Neuronal stem cell (in vitro differentiated cells): ENCODE measurements at regions not wholly inside any gene's neighbourhood (a gene's known extent, or its start where the extent isn't known, plus 50 kb on each side); places are given as distances from the start of the nearest gene placed in this dataset.
"Not testable (repeated sequence)": the region's sequence is repeated elsewhere in the genome, so short reads cannot be mapped to it uniquely, and the experiment has no call there.

Experiments used
- DNase-seq: peaks from one replicate; pipeline ENCODE4 v3.0.0-alpha.2; 2013; ENCODE audit warnings: low spot score
- H2AFZ ChIP-seq: one replicate; pipeline ENCODE4 v1.6.1; 2013; ENCODE audit warnings: mild to moderate bottlenecking, low read length, inconsistent platforms
- H2AK5ac ChIP-seq: 2 replicates; pipeline ENCODE4 v1.6.1; 2013; ENCODE audit warnings: low read depth, mild to moderate bottlenecking, inconsistent platforms, low read length, moderate library complexity, mixed read lengths
- H2BK120ac ChIP-seq: 2 replicates; pipeline ENCODE4 v1.6.1; 2013; ENCODE audit warnings: low read depth, mild to moderate bottlenecking, inconsistent platforms, low read length, moderate library complexity, mixed read lengths
- H2BK12ac ChIP-seq: one replicate; pipeline ENCODE4 v1.6.1; 2013; ENCODE audit warnings: low read length, inconsistent platforms
- H2BK15ac ChIP-seq: 2 replicates; pipeline ENCODE4 v1.6.1; 2013; ENCODE audit warnings: mild to moderate bottlenecking, low read length, inconsistent platforms, mixed read lengths
- H2BK5ac ChIP-seq: one replicate; pipeline ENCODE4 v1.6.1; 2013; ENCODE audit warnings: inconsistent platforms, mild to moderate bottlenecking, low read length, moderate library complexity
- H3K14ac ChIP-seq: one replicate; pipeline ENCODE4 v1.6.1; 2013; ENCODE audit warnings: low read length, inconsistent platforms
- H3K18ac ChIP-seq: 2 replicates; pipeline ENCODE4 v1.6.1; 2013; ENCODE audit warnings: low read length, inconsistent platforms
- H3K23ac ChIP-seq: 2 replicates; pipeline ENCODE4 v1.6.1; 2013; ENCODE audit warnings: low read depth, mild to moderate bottlenecking, mixed read lengths, low read length, inconsistent platforms; ENCODE audit not compliant: poor library complexity
- H3K27ac ChIP-seq: replicated peaks from 3 replicates; pipeline ENCODE4 v1.5.1; 2013; ENCODE audit warnings: low read length, inconsistent platforms
- H3K27me3 ChIP-seq, 3 experiments: 2 replicates each; pipeline ENCODE4 v1.6.1; 2013; ENCODE audit warnings: low read length in 3 of 3, mild to moderate bottlenecking in 2 of 3, inconsistent platforms in 1 of 3, low read depth in 1 of 3, mixed read lengths in 1 of 3, moderate library complexity in 1 of 3; ENCODE audit not compliant: control insufficient read depth in 3 of 3, insufficient read depth in 3 of 3
- H3K36me3 ChIP-seq, 2 donors: replicated peaks in 1 of 2; 2 replicates each; pipeline ENCODE4 v1.6.1; 2013; ENCODE audit warnings: low read length in 2 of 2; ENCODE audit not compliant: control insufficient read depth in 2 of 2, insufficient read depth in 2 of 2
- H3K4ac ChIP-seq: 2 replicates; pipeline ENCODE4 v1.6.1; 2013; ENCODE audit warnings: inconsistent platforms, mild to moderate bottlenecking, low read length, moderate library complexity
- H3K4me1 ChIP-seq, 2 donors: 1 replicate in 1 of 2; 2 replicates in 1 of 2; pipeline ENCODE4 v1.6.1; 2013; ENCODE audit warnings: low read length in 2 of 2, low read depth in 1 of 2; ENCODE audit not compliant: control insufficient read depth in 2 of 2, insufficient read depth in 1 of 2
- H3K4me2 ChIP-seq: one replicate; pipeline ENCODE4 v1.6.1; 2013; ENCODE audit warnings: mild to moderate bottlenecking, low read length, inconsistent platforms; ENCODE audit not compliant: insufficient read depth, poor library complexity, severe bottlenecking
- H3K4me3 ChIP-seq, 2 donors: 2 replicates each; pipeline ENCODE4 v1.5.1; 2013; ENCODE audit warnings: low read length in 2 of 2, mild to moderate bottlenecking in 2 of 2, inconsistent platforms in 1 of 2, moderate library complexity in 1 of 2
- H3K79me1 ChIP-seq: one replicate; pipeline ENCODE4 v1.6.1; 2013; ENCODE audit warnings: low read depth, mild to moderate bottlenecking, inconsistent platforms, low read length, moderate library complexity
- H3K9ac ChIP-seq: one replicate; pipeline ENCODE4 v1.6.1; 2013; ENCODE audit warnings: mild to moderate bottlenecking, low read depth, low read length, inconsistent platforms; ENCODE audit not compliant: poor library complexity
- H3K9me3 ChIP-seq, 2 donors: replicated peaks in 1 of 2; 2 replicates each; pipeline versions ENCODE3 to v1.6.1; 2013; ENCODE audit warnings: low read length in 2 of 2, mild to moderate bottlenecking in 2 of 2, inconsistent platforms in 1 of 2, low read depth in 1 of 2, mixed read lengths in 1 of 2, moderate library complexity in 1 of 2; ENCODE audit not compliant: control insufficient read depth in 2 of 2, insufficient read depth in 1 of 2
- H4K8ac ChIP-seq: one replicate; pipeline ENCODE4 v1.6.1; 2013; ENCODE audit warnings: low read depth, mild to moderate bottlenecking, inconsistent platforms, low read length, moderate library complexity
- H4K91ac ChIP-seq: one replicate; pipeline ENCODE4 v1.6.1; 2013; ENCODE audit warnings: low read length, low read depth, mild to moderate bottlenecking, inconsistent platforms; ENCODE audit not compliant: poor library complexity
- WGBS, 2 donors: extraction: QIAGEN DNeasy Blood & Tissue Kit; methylation state at CpG; one replicate each; pipeline ENCODE4 v1.1.7; 2013; ENCODE audit warnings: missing lambda C conversion rate in 2 of 2, mixed read lengths in 1 of 2; ENCODE audit not compliant: insufficient read length in 2 of 2, insufficient replicate concordance in 1 of 2; ENCODE audit errors: extremely low coverage in 2 of 2; 5-methylcytosine and 5-hydroxymethylcytosine counted together

DNA sequence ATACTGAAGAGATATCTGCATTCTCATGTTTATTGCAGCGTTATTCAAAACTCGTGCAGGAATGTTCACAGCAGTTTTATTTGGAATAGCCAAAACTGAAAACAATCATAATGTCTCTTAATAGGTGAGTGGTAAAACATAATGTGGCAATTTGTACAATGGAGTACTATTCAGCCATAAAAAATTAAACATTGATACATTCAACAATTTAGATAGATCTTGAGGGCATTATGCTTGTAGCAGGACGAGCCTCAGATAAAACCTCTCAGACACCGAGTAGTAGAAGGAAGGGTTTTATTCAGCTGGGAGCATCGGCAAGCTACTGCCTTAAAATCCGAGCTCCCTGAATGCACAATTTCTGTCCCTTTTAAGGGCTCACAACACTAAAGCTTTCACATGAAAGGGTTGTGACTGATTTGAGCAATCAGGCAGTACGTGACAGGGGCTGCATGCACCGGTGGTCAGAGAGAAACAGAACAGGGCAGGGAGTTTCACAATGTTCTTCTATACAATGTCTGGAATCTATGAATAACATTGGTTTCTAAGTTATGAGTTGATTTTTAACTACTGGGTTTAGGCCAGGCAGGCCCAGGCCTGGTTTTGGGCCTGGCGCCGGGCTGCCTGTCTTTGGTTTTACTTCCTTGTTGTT lies 195.3 kb upstream of the PRSS16 start:
- not testable (repeated sequence) for H3K4me3 ChIP-seq, H2AK5ac ChIP-seq

DNA sequence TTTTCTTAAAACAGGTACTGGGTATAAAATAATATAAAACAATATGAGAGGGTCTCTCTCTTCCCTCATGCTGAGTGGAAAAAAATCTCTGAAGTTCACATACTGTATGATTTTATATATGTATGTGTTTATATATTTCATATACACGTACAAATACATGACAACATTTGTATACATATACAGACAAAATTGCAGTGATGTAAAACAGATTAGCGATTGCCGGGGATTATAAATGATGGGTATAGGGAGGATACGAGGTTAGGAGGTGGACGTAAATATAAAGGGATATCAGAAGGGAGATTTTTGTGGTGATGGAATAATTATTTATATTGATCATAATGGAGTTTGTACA lies 194.8 kb upstream of the PRSS16 start:
- Histone ChIP-seq H3K36me3 (no peaks in the 10 kb centered on the region), H2BK120ac (no peak overlapping the region), H2AK5ac (no peak overlapping the region), H2AFZ (no peak overlapping the region), H3K4ac (no peak overlapping the region), H3K9me3 (no peaks in the 10 kb centered on the region), H3K18ac (no peak overlapping the region), H3K9ac (no peak overlapping the region), H2BK5ac (no peak overlapping the region), H3K27ac (no peak overlapping the region), H3K27me3 (peaks cover 0 to 22% (median 0%) of the 10 kb centered on the region in 3 experiments), H3K4me3 (no peak overlapping the region), H3K14ac (no peak overlapping the region), H3K79me1 (no peaks in the 10 kb centered on the region), H2BK15ac (no peak overlapping the region), H3K23ac (no peak overlapping the region), H3K4me2 (no peak overlapping the region), H4K8ac (no peak overlapping the region), H2BK12ac (no peak overlapping the region), H4K91ac (no peak overlapping the region), H3K4me1 (peaks cover 0 to 3% of the 10 kb centered on the region in 2 donors)
- 99 to 100% methylated on average over 4 of the region's 5 CpGs for WGBS, 2 donors
- DNase-seq, result no peak

More for the DNA sequence above, 195.3 kb upstream of the PRSS16 start:
- DNase-seq, H4K8ac ChIP-seq, H2BK5ac ChIP-seq, H3K36me3 ChIP-seq, H3K79me1 ChIP-seq, H3K4ac ChIP-seq, H3K27ac ChIP-seq, H4K91ac ChIP-seq, H2BK12ac ChIP-seq, H3K9me3 ChIP-seq, H3K23ac ChIP-seq, H2BK120ac ChIP-seq, H3K4me1 ChIP-seq, H2AFZ ChIP-seq, H3K18ac ChIP-seq, H2BK15ac ChIP-seq, H3K14ac ChIP-seq, H3K4me2 ChIP-seq, H3K9ac ChIP-seq: not testable (repeated sequence)
- peaks cover 0 to 22% (median 0%) of the 10 kb centered on the region in 3 experiments for H3K27me3 ChIP-seq
- WGBS, 2 donors, result no CpG with 5 or more reads among the region's 10 CpGs

DNA sequence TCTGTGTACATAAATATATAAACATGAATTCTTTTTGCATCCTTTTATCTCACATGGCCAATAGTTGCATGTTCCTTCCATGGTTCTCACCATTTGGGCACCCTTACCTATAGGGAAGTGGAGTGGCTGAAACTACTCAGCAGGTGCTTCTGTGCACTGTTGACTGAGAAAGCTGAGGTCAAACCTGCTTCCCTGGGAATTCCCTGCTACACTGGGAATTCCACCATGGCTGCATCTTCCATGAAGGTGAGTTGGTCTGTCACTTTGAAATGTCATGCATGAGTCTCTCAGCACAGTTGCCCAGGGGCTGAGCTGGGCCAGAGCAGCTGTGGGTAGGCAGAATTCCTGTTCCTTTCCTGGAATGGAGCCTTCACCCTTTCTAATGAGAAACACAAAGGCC lies 193.8 kb upstream of the PRSS16 start:
- no peak overlapping the region for H3K4me3 ChIP-seq
- H3K4me1 ChIP-seq, result peaks cover 0 to 3% of the 10 kb centered on the region in 2 donors
- H2BK15ac ChIP-seq, result no peak overlapping the region

DNA sequence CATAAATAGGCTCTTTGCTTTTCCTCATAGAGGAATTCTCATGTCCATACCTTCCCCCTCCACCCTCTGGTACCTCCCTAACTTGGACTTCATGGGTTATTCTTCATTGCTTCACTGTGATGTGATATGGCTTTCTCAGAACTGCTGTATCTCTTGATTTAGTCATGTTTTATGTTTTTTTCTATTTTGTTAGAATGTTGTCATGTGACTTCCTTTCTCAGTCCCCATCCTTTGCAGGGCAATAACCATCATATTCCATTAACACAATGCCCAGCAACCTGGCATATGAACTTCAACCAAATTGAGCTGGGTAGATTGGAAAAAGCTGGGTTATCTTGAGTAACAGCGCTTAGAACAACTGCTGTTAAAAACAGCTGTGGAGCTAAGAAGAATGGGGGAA lies 190.9 kb upstream of the PRSS16 start:
- H3K36me3 ChIP-seq, result no peaks in the 10 kb centered on the region
- H4K91ac ChIP-seq, result no peak overlapping the region
- no peak overlapping the region for H2AFZ ChIP-seq
- no peak overlapping the region for H3K18ac ChIP-seq
- no peaks in the 10 kb centered on the region for H3K79me1 ChIP-seq
- H3K4ac ChIP-seq, result no peak overlapping the region
- H4K8ac ChIP-seq, result no peak overlapping the region
- no peak overlapping the region for H2AK5ac ChIP-seq
- H2BK5ac ChIP-seq, result no peak overlapping the region
- WGBS, 2 donors, result no CpG with 5 or more reads among the region's 1 CpG
- no peak overlapping the region for H2BK12ac ChIP-seq
- no peak overlapping the region for H3K9ac ChIP-seq
- no peak overlapping the region for H3K23ac ChIP-seq
- H2BK15ac ChIP-seq, result no peak overlapping the region
- no peak overlapping the region for H3K4me3 ChIP-seq
- no peak overlapping the region for H3K4me2 ChIP-seq
- no peak for DNase-seq
- H3K4me1 ChIP-seq, result peaks cover 0 to 2% of the 10 kb centered on the region in 2 donors
- peaks cover 0 to 9% (median 0%) of the 10 kb centered on the region in 3 experiments for H3K27me3 ChIP-seq
- no peaks in the 10 kb centered on the region for H3K9me3 ChIP-seq
- no peak overlapping the region for H3K27ac ChIP-seq
- H2BK120ac ChIP-seq, result no peak overlapping the region
- H3K14ac ChIP-seq, result no peak overlapping the region

More for the DNA sequence above, 193.8 kb upstream of the PRSS16 start:
- H3K27ac ChIP-seq, result no peak overlapping the region
- H3K14ac ChIP-seq, result no peak overlapping the region
- H3K9ac ChIP-seq, result no peak overlapping the region
- no peak overlapping the region for H2BK5ac ChIP-seq
- H4K8ac ChIP-seq, result no peak overlapping the region
- no peak overlapping the region for H3K4ac ChIP-seq
- H2BK12ac ChIP-seq, result no peak overlapping the region
- no peak overlapping the region for H4K91ac ChIP-seq
- peaks cover 0 to 22% (median 0%) of the 10 kb centered on the region in 3 experiments for H3K27me3 ChIP-seq
- H3K4me2 ChIP-seq, result no peak overlapping the region
- no peak for DNase-seq
- no peaks in the 10 kb centered on the region for H3K36me3 ChIP-seq
- no peak overlapping the region for H3K23ac ChIP-seq
- no peaks in the 10 kb centered on the region for H3K79me1 ChIP-seq
- H2AK5ac ChIP-seq, result no peak overlapping the region
- H3K18ac ChIP-seq, result no peak overlapping the region
- no peaks in the 10 kb centered on the region for H3K9me3 ChIP-seq
- no peak overlapping the region for H2AFZ ChIP-seq
- no peak overlapping the region for H2BK120ac ChIP-seq
